NB4 (cell line): ENCODE measurements at regions not wholly inside any gene's neighbourhood (a gene's known extent, or its start where the extent isn't known, plus 50 kb on each side); places are given as distances from the start of the nearest gene placed in this dataset.

Source experiments
- POLR2A ChIP-seq: IDR thresholded peaks from 2 replicates; pipeline ENCODE4 v1.6.1; 2011; ENCODE audit warnings: mild to moderate bottlenecking; ENCODE audit not compliant: insufficient read length; ENCODE audit errors: extremely low read depth
- TF ChIP-seq, protein P1 (sequence below): IDR thresholded peaks from one replicate; pipeline ENCODE4 v1.5.1; 2012; ENCODE audit warnings: low read depth, low read length
- TF ChIP-seq, protein P2 (sequence below): IDR thresholded peaks from 2 replicates; pipeline ENCODE4 v1.6.1; 2011; ENCODE audit warnings: low read depth, low read length

DNA sequence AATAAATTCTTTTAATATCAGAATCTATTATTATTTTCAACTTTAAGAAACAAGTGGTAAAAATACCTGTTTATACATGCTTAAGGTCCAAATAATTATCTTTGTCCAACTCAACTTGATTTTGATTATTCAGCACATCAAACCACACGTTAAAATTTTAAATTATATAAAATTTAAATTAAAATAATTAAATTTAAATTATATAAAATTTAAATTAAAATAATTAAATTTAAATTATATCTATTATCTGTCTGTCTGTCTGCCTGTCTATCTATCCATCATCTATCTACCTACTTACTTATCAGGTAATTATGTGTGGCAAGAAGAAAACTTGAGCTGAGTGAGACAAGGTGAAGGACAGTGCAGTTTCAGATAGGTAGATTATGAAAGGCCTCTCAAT, 605.3 kb upstream of the RIOK2 start:
- TF ChIP-seq, protein P1, sequence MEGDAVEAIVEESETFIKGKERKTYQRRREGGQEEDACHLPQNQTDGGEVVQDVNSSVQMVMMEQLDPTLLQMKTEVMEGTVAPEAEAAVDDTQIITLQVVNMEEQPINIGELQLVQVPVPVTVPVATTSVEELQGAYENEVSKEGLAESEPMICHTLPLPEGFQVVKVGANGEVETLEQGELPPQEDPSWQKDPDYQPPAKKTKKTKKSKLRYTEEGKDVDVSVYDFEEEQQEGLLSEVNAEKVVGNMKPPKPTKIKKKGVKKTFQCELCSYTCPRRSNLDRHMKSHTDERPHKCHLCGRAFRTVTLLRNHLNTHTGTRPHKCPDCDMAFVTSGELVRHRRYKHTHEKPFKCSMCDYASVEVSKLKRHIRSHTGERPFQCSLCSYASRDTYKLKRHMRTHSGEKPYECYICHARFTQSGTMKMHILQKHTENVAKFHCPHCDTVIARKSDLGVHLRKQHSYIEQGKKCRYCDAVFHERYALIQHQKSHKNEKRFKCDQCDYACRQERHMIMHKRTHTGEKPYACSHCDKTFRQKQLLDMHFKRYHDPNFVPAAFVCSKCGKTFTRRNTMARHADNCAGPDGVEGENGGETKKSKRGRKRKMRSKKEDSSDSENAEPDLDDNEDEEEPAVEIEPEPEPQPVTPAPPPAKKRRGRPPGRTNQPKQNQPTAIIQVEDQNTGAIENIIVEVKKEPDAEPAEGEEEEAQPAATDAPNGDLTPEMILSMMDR: no peak
- TF ChIP-seq, protein P2, sequence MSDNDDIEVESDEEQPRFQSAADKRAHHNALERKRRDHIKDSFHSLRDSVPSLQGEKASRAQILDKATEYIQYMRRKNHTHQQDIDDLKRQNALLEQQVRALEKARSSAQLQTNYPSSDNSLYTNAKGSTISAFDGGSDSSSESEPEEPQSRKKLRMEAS: no peak
- TF ChIP-seq POLR2A: no peak
